Thyroid gland (tissue), 4 donors: ENCODE measurements at regions not wholly inside any gene's neighbourhood (a gene's known extent, or its start where the extent isn't known, plus 50 kb on each side); places are given as distances from the start of the nearest gene placed in this dataset.

ENCODE experiments used
- POLR2A ChIP-seq, 2 donors: fragments of 450-650 bp; IDR thresholded peaks; one replicate each; pipeline ENCODE4 v1.6.1; 2017; ENCODE audit warnings: antibody characterized with exemption in 2 of 2, mild to moderate bottlenecking in 2 of 2, moderate library complexity in 1 of 2
- TF ChIP-seq, protein P1 (sequence below), 6 experiments: fragments of 200-600 bp in 3 of 6; fragments of 450-650 bp in 3 of 6; sonication (generic) in 3 of 6; IDR thresholded peaks; one replicate each; pipeline ENCODE4 v1.5.1; 2016 to 2019; ENCODE audit warnings: antibody characterized with exemption in 6 of 6, mild to moderate bottlenecking in 2 of 6, inconsistent platforms in 1 of 6, moderate library complexity in 1 of 6

- TF ChIP-seq POLR2A (IDR thresholded peaks at IDR 0.05) = no peak
- TF ChIP-seq, protein P1, sequence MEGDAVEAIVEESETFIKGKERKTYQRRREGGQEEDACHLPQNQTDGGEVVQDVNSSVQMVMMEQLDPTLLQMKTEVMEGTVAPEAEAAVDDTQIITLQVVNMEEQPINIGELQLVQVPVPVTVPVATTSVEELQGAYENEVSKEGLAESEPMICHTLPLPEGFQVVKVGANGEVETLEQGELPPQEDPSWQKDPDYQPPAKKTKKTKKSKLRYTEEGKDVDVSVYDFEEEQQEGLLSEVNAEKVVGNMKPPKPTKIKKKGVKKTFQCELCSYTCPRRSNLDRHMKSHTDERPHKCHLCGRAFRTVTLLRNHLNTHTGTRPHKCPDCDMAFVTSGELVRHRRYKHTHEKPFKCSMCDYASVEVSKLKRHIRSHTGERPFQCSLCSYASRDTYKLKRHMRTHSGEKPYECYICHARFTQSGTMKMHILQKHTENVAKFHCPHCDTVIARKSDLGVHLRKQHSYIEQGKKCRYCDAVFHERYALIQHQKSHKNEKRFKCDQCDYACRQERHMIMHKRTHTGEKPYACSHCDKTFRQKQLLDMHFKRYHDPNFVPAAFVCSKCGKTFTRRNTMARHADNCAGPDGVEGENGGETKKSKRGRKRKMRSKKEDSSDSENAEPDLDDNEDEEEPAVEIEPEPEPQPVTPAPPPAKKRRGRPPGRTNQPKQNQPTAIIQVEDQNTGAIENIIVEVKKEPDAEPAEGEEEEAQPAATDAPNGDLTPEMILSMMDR (IDR thresholded peaks at IDR 0.05) = no peak
Measured at GRCh38 chr17:71227841-71228240, 893.0 kb upstream of the SOX9 start.
